Panc1 (cell line): ENCODE measurements at regions not wholly inside any gene's neighbourhood (a gene's known extent, or its start where the extent isn't known, plus 50 kb on each side); places are given as distances from the start of the nearest gene placed in this dataset.
"Not testable (repeated sequence)": the region's sequence is repeated elsewhere in the genome, so short reads cannot be mapped to it uniquely, and the experiment has no call there.

Experiments
- ATAC-seq: fragments of 200-7000 bp; cut with Tn5 transposase; 2 replicates; pipeline ENCODE4 v1.9.1; 2020; ENCODE audit warnings: mild to moderate bottlenecking, moderate library complexity
- BruUV-seq: library from RNA; stranded (reverse); fragments of 400-500 nt; replicated peaks from 2 replicates; lab custom pipeline; 2021; lab: Mats Ljungman, UMichigan
- CTCF ChIA-PET: fragments of 300-600 bp; sonication (Branson Sonifier 250); formaldehyde crosslinking; loops from one replicate; lab custom pipeline; 2022; ENCODE audit warnings: antibody characterized with exemption; lab: Charles Lee
- POLR2A ChIA-PET: fragments of 300-600 bp; sonication (Branson Sonifier 250); formaldehyde crosslinking; loops from one replicate; lab custom pipeline; 2022; ENCODE audit warnings: antibody characterized with exemption; lab: Charles Lee
- DNase-seq: peaks from one replicate; pipeline ENCODE4 v3.0.0-alpha.2; 2010; ENCODE audit warnings: low read depth, low spot score
- H3K27ac ChIP-seq: 2 replicates; pipeline ENCODE4 v1.5.1; 2011; ENCODE audit warnings: mild to moderate bottlenecking, low read length, inconsistent platforms
- H3K27me3 ChIP-seq: fragments of 200-500 bp; sonication (Bioruptor generic); 2 replicates; pipeline ENCODE4 v1.6.0; 2014; ENCODE audit warnings: low read length, inconsistent platforms; ENCODE audit not compliant: control insufficient read depth, insufficient read depth
- H3K36me3 ChIP-seq: fragments of 200-500 bp; sonication (Bioruptor generic); 2 replicates; pipeline ENCODE4 v1.5.1; 2014; ENCODE audit warnings: inconsistent platforms, mild to moderate bottlenecking, low read length, moderate library complexity; ENCODE audit not compliant: control insufficient read depth, insufficient read depth
- H3K4me1 ChIP-seq: 2 replicates; pipeline ENCODE4 v1.5.1; 2011; ENCODE audit warnings: inconsistent platforms, mild to moderate bottlenecking, low read length, moderate library complexity; ENCODE audit not compliant: control insufficient read depth, insufficient read depth
- H3K4me3 ChIP-seq, 2 experiments: 2 replicates each; pipeline ENCODE4 v1.5.1; 2011 to 2012; ENCODE audit warnings: low read depth in 2 of 2, low read length in 2 of 2, mild to moderate bottlenecking in 2 of 2, inconsistent platforms in 1 of 2, moderate library complexity in 1 of 2
- H3K9me3 ChIP-seq: fragments of 200-500 bp; sonication (Bioruptor generic); 2 replicates; pipeline ENCODE4 v1.5.1; 2014; ENCODE audit warnings: low read depth, mild to moderate bottlenecking, inconsistent platforms, low read length, moderate library complexity; ENCODE audit not compliant: control insufficient read depth, insufficient read depth
- POLR2AphosphoS5 ChIP-seq: IDR thresholded peaks from 2 replicates; pipeline ENCODE4 v1.6.1; 2012; ENCODE audit warnings: mild to moderate bottlenecking, low read depth, low read length, moderate library complexity
- SIN3A ChIP-seq: IDR thresholded peaks from 2 replicates; pipeline ENCODE4 v1.6.1; 2012; ENCODE audit warnings: low read depth, mild to moderate bottlenecking, low read length, moderate library complexity, borderline replicate concordance; ENCODE audit not compliant: insufficient read depth
- TCF7L2 ChIP-seq: IDR thresholded peaks from 2 replicates; pipeline ENCODE4 v1.6.1; 2011; ENCODE audit warnings: mild to moderate bottlenecking, low read depth, low read length, inconsistent platforms
- in situ Hi-C: cut with HindIII; loops from 2 replicates; pipeline ENCODE4 v1.10.0; 2016; ENCODE audit warnings: low sequenced_read_pairs, low pct_unique_long_range_greater_than_20kb
- intact Hi-C: fragments of 100-400 bp; cut with micrococcal nuclease; formaldehyde crosslinking; loops from one replicate; pipeline ENCODE4 v1.10.0; 2022; ENCODE audit not compliant: unreplicated experiment
- TF ChIP-seq, protein P1 (sequence below), 2 experiments: IDR thresholded peaks; 2 replicates each; pipeline ENCODE4 v1.6.1; 2011 to 2012; ENCODE audit warnings: low read depth in 2 of 2, control low read depth in 1 of 2, low read length in 1 of 2, mild to moderate bottlenecking in 1 of 2, moderate library complexity in 1 of 2; ENCODE audit not compliant: insufficient read depth in 1 of 2
- TF ChIP-seq, protein P2 (sequence below): fragments of 450-650 bp; IDR thresholded peaks from 2 replicates; pipeline ENCODE4 v1.5.1; 2017; ENCODE audit warnings: mild to moderate bottlenecking

DNA sequence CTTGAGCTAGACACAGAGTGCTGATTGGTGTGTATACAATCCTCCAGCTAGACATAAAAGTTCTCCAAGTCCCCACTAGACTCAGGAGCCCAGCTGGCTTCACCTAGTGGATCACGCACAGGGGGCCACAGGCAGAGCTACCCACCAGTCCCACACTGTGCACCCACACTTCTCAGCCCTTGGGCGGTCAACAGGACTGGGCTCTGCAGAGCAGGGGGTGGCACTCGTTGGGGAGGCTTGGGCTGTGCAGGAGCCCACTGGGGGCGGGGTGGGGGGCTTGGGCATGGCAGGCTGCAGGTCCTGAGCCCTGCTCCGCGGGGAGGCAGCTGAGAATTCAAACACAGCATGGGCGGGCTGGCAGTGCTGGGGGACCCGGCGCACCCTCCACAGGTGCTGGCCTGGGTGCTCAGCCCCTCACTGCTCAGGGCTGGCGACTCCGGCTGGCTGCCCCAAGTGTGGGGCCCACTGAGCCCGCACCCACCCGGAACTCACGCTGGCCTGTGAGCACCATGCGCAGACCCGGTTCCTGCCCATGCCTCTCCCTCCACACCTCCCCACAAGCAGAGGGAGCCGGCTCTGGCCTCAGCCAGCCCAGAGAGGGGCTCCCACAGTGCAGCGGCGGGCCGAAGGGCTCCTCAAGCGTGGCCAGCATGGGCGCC is 873.8 kb downstream of the PCDH17 start:
- in situ Hi-C loops, H3K4me1 ChIP-seq, H3K27me3 ChIP-seq, intact Hi-C loops, ATAC-seq, H3K27ac ChIP-seq, CTCF ChIA-PET, H3K36me3 ChIP-seq, BruUV-seq, POLR2A ChIA-PET, H3K9me3 ChIP-seq, H3K4me3 ChIP-seq, DNase-seq: not testable (repeated sequence)

DNA sequence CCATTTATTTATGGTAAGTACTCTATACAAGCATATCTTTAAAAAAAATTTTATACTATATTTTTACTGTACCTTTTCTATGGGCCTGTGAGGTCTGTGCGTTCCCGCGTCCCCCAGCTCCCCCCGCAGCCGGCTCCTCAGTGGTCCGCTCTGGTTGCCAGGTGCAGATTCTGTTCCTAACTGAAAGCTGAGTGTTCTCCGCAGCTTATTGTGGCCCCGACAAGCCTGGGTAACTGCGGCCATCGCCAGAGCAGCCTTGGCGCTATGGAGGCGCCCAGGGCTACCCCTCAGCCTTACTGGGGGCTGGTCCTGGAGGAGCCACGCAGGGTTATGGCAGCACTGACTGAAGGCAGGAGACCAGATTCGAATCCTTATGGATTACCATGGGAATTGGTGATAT is 896.8 kb downstream of the PCDH17 start:
- no peaks in the 10 kb centered on the region for H3K27me3 ChIP-seq
- no peaks in the 10 kb centered on the region for H3K9me3 ChIP-seq
- no peaks in the 10 kb centered on the region for H3K36me3 ChIP-seq
- H3K4me3 ChIP-seq, result no peak overlapping the region
- DNase-seq (no peak), ATAC-seq (no peak)
- in situ Hi-C loops (no loop called here), intact Hi-C loops (no loop called here)
- TF ChIP-seq, protein P1, sequence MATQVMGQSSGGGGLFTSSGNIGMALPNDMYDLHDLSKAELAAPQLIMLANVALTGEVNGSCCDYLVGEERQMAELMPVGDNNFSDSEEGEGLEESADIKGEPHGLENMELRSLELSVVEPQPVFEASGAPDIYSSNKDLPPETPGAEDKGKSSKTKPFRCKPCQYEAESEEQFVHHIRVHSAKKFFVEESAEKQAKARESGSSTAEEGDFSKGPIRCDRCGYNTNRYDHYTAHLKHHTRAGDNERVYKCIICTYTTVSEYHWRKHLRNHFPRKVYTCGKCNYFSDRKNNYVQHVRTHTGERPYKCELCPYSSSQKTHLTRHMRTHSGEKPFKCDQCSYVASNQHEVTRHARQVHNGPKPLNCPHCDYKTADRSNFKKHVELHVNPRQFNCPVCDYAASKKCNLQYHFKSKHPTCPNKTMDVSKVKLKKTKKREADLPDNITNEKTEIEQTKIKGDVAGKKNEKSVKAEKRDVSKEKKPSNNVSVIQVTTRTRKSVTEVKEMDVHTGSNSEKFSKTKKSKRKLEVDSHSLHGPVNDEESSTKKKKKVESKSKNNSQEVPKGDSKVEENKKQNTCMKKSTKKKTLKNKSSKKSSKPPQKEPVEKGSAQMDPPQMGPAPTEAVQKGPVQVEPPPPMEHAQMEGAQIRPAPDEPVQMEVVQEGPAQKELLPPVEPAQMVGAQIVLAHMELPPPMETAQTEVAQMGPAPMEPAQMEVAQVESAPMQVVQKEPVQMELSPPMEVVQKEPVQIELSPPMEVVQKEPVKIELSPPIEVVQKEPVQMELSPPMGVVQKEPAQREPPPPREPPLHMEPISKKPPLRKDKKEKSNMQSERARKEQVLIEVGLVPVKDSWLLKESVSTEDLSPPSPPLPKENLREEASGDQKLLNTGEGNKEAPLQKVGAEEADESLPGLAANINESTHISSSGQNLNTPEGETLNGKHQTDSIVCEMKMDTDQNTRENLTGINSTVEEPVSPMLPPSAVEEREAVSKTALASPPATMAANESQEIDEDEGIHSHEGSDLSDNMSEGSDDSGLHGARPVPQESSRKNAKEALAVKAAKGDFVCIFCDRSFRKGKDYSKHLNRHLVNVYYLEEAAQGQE (IDR thresholded peaks at IDR 0.05; ENCODE audit: insufficient read depth in 1 of 2, low read depth in 2 of 2, low read length in 1 of 2), result no peak
- TF ChIP-seq POLR2AphosphoS5, result no peak
- no peak for TF ChIP-seq TCF7L2
- POLR2A ChIA-PET, result no interaction called here
- H3K27ac ChIP-seq, result no peak overlapping the region
- BruUV-seq, result no TSS peak
- no peaks in the 10 kb centered on the region for H3K4me1 ChIP-seq
- CTCF ChIA-PET, result no interaction called here

DNA sequence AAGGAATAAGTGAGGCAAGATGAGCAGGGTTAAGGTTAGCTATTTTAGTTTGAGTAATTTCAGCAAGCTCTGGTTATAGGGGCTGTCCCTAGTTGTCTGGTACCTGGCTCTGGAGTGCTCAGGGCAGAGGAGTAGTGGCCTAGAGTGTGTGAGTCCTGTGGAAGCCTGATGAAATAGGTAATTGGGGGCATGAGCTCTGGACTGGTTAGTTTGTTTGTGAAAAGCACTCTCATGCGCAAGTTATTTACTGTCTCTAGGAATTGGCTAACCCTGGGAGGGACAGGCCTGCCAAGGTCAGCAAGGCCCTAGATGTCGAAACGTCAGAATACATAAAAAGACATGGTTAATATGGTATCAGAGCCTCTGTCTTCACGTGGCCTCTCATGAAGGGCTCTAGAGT is 900.1 kb downstream of the PCDH17 start:
- Histone ChIP-seq H3K27me3 (no peaks in the 10 kb centered on the region), H3K36me3 (no peaks in the 10 kb centered on the region), H3K9me3 (no peaks in the 10 kb centered on the region), H3K27ac (no peak overlapping the region), H3K4me1 (no peaks in the 10 kb centered on the region), H3K4me3 (no peak overlapping the region)
- DNase-seq (no peak), ATAC-seq (no peak)
- in situ Hi-C loops (no loop called here), intact Hi-C loops (no loop called here)
- ChIA-PET POLR2A (no interaction called here), CTCF (no interaction called here)
- TF ChIP-seq SIN3A, result no peak
- TF ChIP-seq, protein P2, sequence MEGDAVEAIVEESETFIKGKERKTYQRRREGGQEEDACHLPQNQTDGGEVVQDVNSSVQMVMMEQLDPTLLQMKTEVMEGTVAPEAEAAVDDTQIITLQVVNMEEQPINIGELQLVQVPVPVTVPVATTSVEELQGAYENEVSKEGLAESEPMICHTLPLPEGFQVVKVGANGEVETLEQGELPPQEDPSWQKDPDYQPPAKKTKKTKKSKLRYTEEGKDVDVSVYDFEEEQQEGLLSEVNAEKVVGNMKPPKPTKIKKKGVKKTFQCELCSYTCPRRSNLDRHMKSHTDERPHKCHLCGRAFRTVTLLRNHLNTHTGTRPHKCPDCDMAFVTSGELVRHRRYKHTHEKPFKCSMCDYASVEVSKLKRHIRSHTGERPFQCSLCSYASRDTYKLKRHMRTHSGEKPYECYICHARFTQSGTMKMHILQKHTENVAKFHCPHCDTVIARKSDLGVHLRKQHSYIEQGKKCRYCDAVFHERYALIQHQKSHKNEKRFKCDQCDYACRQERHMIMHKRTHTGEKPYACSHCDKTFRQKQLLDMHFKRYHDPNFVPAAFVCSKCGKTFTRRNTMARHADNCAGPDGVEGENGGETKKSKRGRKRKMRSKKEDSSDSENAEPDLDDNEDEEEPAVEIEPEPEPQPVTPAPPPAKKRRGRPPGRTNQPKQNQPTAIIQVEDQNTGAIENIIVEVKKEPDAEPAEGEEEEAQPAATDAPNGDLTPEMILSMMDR, result no peak
- TF ChIP-seq POLR2AphosphoS5, result no peak
- TF ChIP-seq, protein P1 (IDR thresholded peaks at IDR 0.05; ENCODE audit: insufficient read depth in 1 of 2, low read depth in 2 of 2, low read length in 1 of 2), result no peak
- no peak for TF ChIP-seq TCF7L2
- no TSS peak for BruUV-seq
